ENCODE measurements at regions not wholly inside any gene's neighbourhood (a gene's known extent, or its start where the extent isn't known, plus 50 kb on each side); places are given as distances from the start of the nearest gene placed in this dataset.

GRCh38 chr6:22940581-22941290, 371.4 kb downstream of the HDGFL1 start:
- H3K27ac Mint-ChIP-seq (ENCODE audit: unreplicated experiment) = no peak overlapping the region
- no peak overlapping the region for H3K4me3 Mint-ChIP-seq (ENCODE audit: unreplicated experiment)
- no peaks in the 10 kb centered on the region for H3K27me3 Mint-ChIP-seq (ENCODE audit: unreplicated experiment)
- H3K36me3 Mint-ChIP-seq (ENCODE audit: unreplicated experiment) = no peaks in the 10 kb centered on the region
- no peak for DNase-seq
- no peak for TF ChIP-seq CTCF (IDR thresholded peaks at IDR 0.05; ENCODE audit: partially characterized antibody, unreplicated experiment)
- H3K4me1 Mint-ChIP-seq (ENCODE audit: low read depth, unreplicated experiment) = peaks cover 6% of the 10 kb centered on the region
- H3K9me3 Mint-ChIP-seq (ENCODE audit: unreplicated experiment) = no peaks in the 10 kb centered on the region

- H3K4me1 Mint-ChIP-seq (ENCODE audit: low read depth, unreplicated experiment) = peaks cover 6% of the 10 kb centered on the region
- H3K4me3 Mint-ChIP-seq (ENCODE audit: unreplicated experiment) = no peak overlapping the region
- no peak for TF ChIP-seq CTCF (IDR thresholded peaks at IDR 0.05; ENCODE audit: partially characterized antibody, unreplicated experiment)
- H3K36me3 Mint-ChIP-seq (ENCODE audit: unreplicated experiment) = no peaks in the 10 kb centered on the region
- no peak for DNase-seq
- no peak overlapping the region for H3K27ac Mint-ChIP-seq (ENCODE audit: unreplicated experiment)
- H3K27me3 Mint-ChIP-seq (ENCODE audit: unreplicated experiment) = no peaks in the 10 kb centered on the region
- no peaks in the 10 kb centered on the region for H3K9me3 Mint-ChIP-seq (ENCODE audit: unreplicated experiment)
Measured at GRCh38 chr6:22942403-22942802, 373.0 kb downstream of the HDGFL1 start.

- Mint-ChIP-seq H3K27ac (ENCODE audit: unreplicated experiment) (no peak overlapping the region), H3K27me3 (ENCODE audit: unreplicated experiment) (no peaks in the 10 kb centered on the region), H3K4me1 (ENCODE audit: low read depth, unreplicated experiment) (peaks cover 1% of the 10 kb centered on the region), H3K9me3 (ENCODE audit: unreplicated experiment) (no peaks in the 10 kb centered on the region), H3K36me3 (ENCODE audit: unreplicated experiment) (no peaks in the 10 kb centered on the region), H3K4me3 (ENCODE audit: unreplicated experiment) (no peak overlapping the region)
- no peak for DNase-seq
- TF ChIP-seq CTCF (IDR thresholded peaks at IDR 0.05; ENCODE audit: partially characterized antibody, unreplicated experiment) = no peak
Measured at GRCh38 chr6:22943327-22943726, 374.0 kb downstream of the HDGFL1 start.

GRCh38 chr6:22949967-22950366, 380.6 kb downstream of the HDGFL1 start:
- Mint-ChIP-seq H3K9me3 (ENCODE audit: unreplicated experiment) (no peaks in the 10 kb centered on the region), H3K36me3 (ENCODE audit: unreplicated experiment) (no peaks in the 10 kb centered on the region), H3K4me1 (ENCODE audit: low read depth, unreplicated experiment) (peaks cover under 1% of the 10 kb centered on the region), H3K27ac (ENCODE audit: unreplicated experiment) (no peak overlapping the region), H3K4me3 (ENCODE audit: unreplicated experiment) (no peak overlapping the region), H3K27me3 (ENCODE audit: unreplicated experiment) (no peaks in the 10 kb centered on the region)
- no peak for DNase-seq
- no peak for TF ChIP-seq CTCF (IDR thresholded peaks at IDR 0.05; ENCODE audit: partially characterized antibody, unreplicated experiment)

- DNase-seq = no peak
- H3K27ac Mint-ChIP-seq (ENCODE audit: unreplicated experiment) = no peak overlapping the region
- H3K27me3 Mint-ChIP-seq (ENCODE audit: unreplicated experiment) = no peaks in the 10 kb centered on the region
Measured at GRCh38 chr6:22952097-22952496, 382.7 kb downstream of the HDGFL1 start.

More at GRCh38 chr6:22952097-22952496, 382.7 kb downstream of the HDGFL1 start:
- Mint-ChIP-seq H3K4me3 (ENCODE audit: unreplicated experiment) (no peak overlapping the region), H3K36me3 (ENCODE audit: unreplicated experiment) (no peaks in the 10 kb centered on the region), H3K4me1 (ENCODE audit: low read depth, unreplicated experiment) (peaks cover 8% of the 10 kb centered on the region), H3K9me3 (ENCODE audit: unreplicated experiment) (no peaks in the 10 kb centered on the region)
- TF ChIP-seq CTCF (IDR thresholded peaks at IDR 0.05; ENCODE audit: partially characterized antibody, unreplicated experiment) = no peak
